GM18868 (cell line): ENCODE measurements at regions not wholly inside any gene's neighbourhood (a gene's known extent, or its start where the extent isn't known, plus 50 kb on each side); places are given as distances from the start of the nearest gene placed in this dataset.
"Not testable (repeated sequence)": the region's sequence is repeated elsewhere in the genome, so short reads cannot be mapped to it uniquely, and the experiment has no call there.

Experiments used
- ATAC-seq: cut with Tn5 transposase; IDR thresholded peaks from one replicate; pipeline ENCODE4 v1.9.1; 2021; ENCODE audit warnings: mild to moderate bottlenecking, moderate library complexity; ENCODE audit not compliant: unreplicated experiment

- ATAC-seq, result no peak
Observed at GRCh38 chr3:5929027-5929426, 741.5 kb downstream of the EDEM1 start.

- not testable (repeated sequence) for ATAC-seq
Observed at GRCh38 chr3:5944061-5944460, 756.6 kb downstream of the EDEM1 start.

GRCh38 chr3:5948084-5948483 is 760.6 kb downstream of the EDEM1 start:
- ATAC-seq, result no peak

GRCh38 chr3:5951026-5951425 is 763.5 kb downstream of the EDEM1 start:
- no peak for ATAC-seq

- ATAC-seq, result no peak
Observed at GRCh38 chr3:5972586-5972985, 785.1 kb downstream of the EDEM1 start.

GRCh38 chr3:5974630-5975322 is 787.3 kb downstream of the EDEM1 start:
- ATAC-seq, result no peak

GRCh38 chr3:5977331-5977730 is 789.8 kb downstream of the EDEM1 start:
- ATAC-seq, result no peak

- no peak for ATAC-seq
Observed at GRCh38 chr3:5980475-5980874, 793.0 kb downstream of the EDEM1 start.

GRCh38 chr3:5994651-5995050 is 807.1 kb downstream of the EDEM1 start:
- no peak for ATAC-seq

- no peak for ATAC-seq
Observed at GRCh38 chr3:6018456-6018855, 830.9 kb downstream of the EDEM1 start.

GRCh38 chr3:6022621-6023020 is 835.1 kb downstream of the EDEM1 start:
- no peak for ATAC-seq

- ATAC-seq, result no peak
Observed at GRCh38 chr3:6025032-6025431, 835.9 kb upstream of the GRM7 start.

- not testable (repeated sequence) for ATAC-seq
Observed at GRCh38 chr3:6030648-6031047, 830.3 kb upstream of the GRM7 start.

- ATAC-seq, result no peak
Observed at GRCh38 chr3:6035626-6036025, 825.3 kb upstream of the GRM7 start.

- ATAC-seq, result no peak
Observed at GRCh38 chr3:6039971-6040370, 820.9 kb upstream of the GRM7 start.

- ATAC-seq, result no peak
Observed at GRCh38 chr3:6041894-6042293, 819.0 kb upstream of the GRM7 start.

GRCh38 chr3:6047016-6047415 is 813.9 kb upstream of the GRM7 start:
- ATAC-seq, result no peak

- no peak for ATAC-seq
Observed at GRCh38 chr3:6060251-6060650, 800.7 kb upstream of the GRM7 start.

- ATAC-seq, result no peak
Observed at GRCh38 chr3:6062261-6063187, 798.4 kb upstream of the GRM7 start.

- ATAC-seq, result no peak
Observed at GRCh38 chr3:6066397-6066796, 794.5 kb upstream of the GRM7 start.

- not testable (repeated sequence) for ATAC-seq
Observed at GRCh38 chr3:6066868-6067578, 793.9 kb upstream of the GRM7 start.
